ENCODE measurements at regions not wholly inside any gene's neighbourhood (a gene's known extent, or its start where the extent isn't known, plus 50 kb on each side); places are given as distances from the start of the nearest gene placed in this dataset.

DNA sequence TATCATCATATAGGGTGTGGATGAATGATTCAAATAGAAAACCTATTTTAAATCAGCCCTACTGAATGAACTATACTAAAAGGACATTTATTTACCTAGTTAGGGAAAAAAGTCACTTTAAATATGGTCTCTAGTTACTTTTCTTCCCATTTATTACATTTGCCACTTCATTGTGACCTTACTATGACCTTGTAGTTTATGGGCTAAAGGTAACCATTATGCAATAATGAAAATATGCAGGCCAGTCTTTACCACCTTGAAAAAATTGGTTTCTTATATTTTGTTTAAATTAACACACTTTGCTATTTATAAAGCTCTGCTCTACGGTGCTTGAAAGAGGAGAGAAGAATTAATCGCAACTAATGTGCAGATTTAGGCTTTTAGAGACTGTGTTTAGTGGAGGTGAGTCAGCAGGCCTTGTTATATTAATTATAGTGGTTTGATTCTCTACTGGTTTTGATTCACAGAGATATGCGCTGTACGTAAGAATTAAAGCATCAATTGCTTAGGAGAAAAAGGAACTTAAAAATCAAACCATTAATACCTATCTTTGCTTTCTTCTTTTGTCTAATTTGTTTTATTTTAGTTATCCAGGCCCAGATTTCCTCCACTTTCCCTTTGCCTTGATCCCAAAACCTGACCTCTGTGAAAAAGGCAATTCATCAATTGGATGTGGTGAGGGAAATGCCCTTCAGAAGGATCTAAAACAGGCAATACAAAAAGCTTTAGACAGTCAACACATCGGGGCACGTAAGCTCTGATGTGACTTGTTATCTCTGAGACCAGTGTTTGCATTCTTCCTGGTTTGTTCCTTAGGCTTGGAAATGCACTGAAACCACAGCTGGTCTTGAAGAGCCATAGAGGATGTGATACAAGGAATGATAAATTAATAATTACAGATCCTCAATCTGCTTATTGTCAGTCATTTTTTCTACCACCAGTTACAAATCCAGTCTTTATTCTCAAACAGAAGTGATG, 141.2 kb upstream of the HDAC9 start:
- FAIRE-seq (no peak), DNase-seq (no peak)
- no peaks in the 10 kb centered on the region for H3K27me3 ChIP-seq (ENCODE audit: control insufficient read depth, insufficient read depth, low read length)
- TF ChIP-seq, protein P1, sequence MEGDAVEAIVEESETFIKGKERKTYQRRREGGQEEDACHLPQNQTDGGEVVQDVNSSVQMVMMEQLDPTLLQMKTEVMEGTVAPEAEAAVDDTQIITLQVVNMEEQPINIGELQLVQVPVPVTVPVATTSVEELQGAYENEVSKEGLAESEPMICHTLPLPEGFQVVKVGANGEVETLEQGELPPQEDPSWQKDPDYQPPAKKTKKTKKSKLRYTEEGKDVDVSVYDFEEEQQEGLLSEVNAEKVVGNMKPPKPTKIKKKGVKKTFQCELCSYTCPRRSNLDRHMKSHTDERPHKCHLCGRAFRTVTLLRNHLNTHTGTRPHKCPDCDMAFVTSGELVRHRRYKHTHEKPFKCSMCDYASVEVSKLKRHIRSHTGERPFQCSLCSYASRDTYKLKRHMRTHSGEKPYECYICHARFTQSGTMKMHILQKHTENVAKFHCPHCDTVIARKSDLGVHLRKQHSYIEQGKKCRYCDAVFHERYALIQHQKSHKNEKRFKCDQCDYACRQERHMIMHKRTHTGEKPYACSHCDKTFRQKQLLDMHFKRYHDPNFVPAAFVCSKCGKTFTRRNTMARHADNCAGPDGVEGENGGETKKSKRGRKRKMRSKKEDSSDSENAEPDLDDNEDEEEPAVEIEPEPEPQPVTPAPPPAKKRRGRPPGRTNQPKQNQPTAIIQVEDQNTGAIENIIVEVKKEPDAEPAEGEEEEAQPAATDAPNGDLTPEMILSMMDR (IDR thresholded peaks at IDR 0.05; ENCODE audit: borderline replicate concordance, extremely low read depth, insufficient read depth), result no peak
- H3K27ac ChIP-seq (ENCODE audit: low read depth in 2 of 2, low read length in 2 of 2), result no peak overlapping the region
- H3K9me3 ChIP-seq (ENCODE audit: control insufficient read depth in 2 of 3, insufficient read depth in 1 of 3, low read length in 3 of 3), result no peaks in the 10 kb centered on the region
- intact Hi-C loops (cut with DNase I), result loop anchor here (10.0 kb wide), 1 partner anchor 220 kb away; no protein-coding TSS in a partner anchor
- no peak overlapping the region for H3K9ac ChIP-seq (ENCODE audit: low read length in 3 of 3)
- no peaks in the 10 kb centered on the region for H3K36me3 ChIP-seq (ENCODE audit: control insufficient read depth in 2 of 3, insufficient read depth in 3 of 3, low read length in 3 of 3)
- H3K4me1 ChIP-seq (ENCODE audit: control insufficient read depth in 2 of 3, insufficient read depth in 2 of 3, low read depth in 1 of 3, low read length in 3 of 3), result no peaks in the 10 kb centered on the region
- no peak overlapping the region for H3K4me3 ChIP-seq (ENCODE audit: low read length in 3 of 3)

- Histone ChIP-seq H3K36me3 (ENCODE audit: control insufficient read depth in 2 of 3, insufficient read depth in 3 of 3, low read length in 3 of 3) (no peaks in the 10 kb centered on the region), H3K27me3 (ENCODE audit: control insufficient read depth, insufficient read depth, low read length) (no peaks in the 10 kb centered on the region), H3K9me3 (ENCODE audit: control insufficient read depth in 2 of 3, insufficient read depth in 1 of 3, low read length in 3 of 3) (no peaks in the 10 kb centered on the region), H3K9ac (ENCODE audit: low read length in 3 of 3) (no peak overlapping the region), H3K4me1 (ENCODE audit: control insufficient read depth in 2 of 3, insufficient read depth in 2 of 3, low read depth in 1 of 3, low read length in 3 of 3) (no peaks in the 10 kb centered on the region), H3K4me3 (ENCODE audit: low read length in 3 of 3) (no peak overlapping the region), H3K27ac (ENCODE audit: low read depth in 2 of 2, low read length in 2 of 2) (no peak overlapping the region)
- TF ChIP-seq, protein P1 (IDR thresholded peaks at IDR 0.05; ENCODE audit: borderline replicate concordance, extremely low read depth, insufficient read depth), result peak; percentile 58
- DNase-seq, result peak in 2 of 5 donors; percentile 44 to 58
- peak; percentile 96 for FAIRE-seq
- intact Hi-C loops (cut with DNase I), result loop anchor here (10.0 kb wide), 1 partner anchor 219 kb away; no protein-coding TSS in a partner anchor
Measured at GRCh38 chr7:18356191-18356645, 139.3 kb upstream of the HDAC9 start.

DNA sequence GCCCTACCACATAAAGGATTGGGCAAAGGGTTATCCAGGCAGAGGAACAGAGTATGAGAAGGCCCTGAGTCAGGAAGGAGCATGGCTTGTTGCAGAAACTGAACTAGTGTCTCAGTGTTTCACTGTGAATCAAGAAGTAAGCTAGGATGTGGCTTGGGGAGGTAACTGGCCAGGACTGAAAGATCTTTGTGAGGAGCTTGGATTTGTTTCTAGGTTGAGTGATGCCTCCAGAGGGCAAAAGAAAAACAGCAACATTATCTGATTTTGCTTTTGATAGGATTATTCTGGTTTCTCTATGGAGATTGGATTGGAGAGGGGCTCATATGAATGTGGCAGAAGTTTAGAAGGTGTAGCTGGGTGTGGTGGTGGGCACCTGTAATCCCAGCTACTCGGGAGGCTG, 137.9 kb upstream of the HDAC9 start:
- no peaks in the 10 kb centered on the region for H3K36me3 ChIP-seq (ENCODE audit: control insufficient read depth in 2 of 3, insufficient read depth in 3 of 3, low read length in 3 of 3)
- H3K4me1 ChIP-seq (ENCODE audit: control insufficient read depth in 2 of 3, insufficient read depth in 2 of 3, low read depth in 1 of 3, low read length in 3 of 3), result no peaks in the 10 kb centered on the region
- no peaks in the 10 kb centered on the region for H3K9me3 ChIP-seq (ENCODE audit: control insufficient read depth in 2 of 3, insufficient read depth in 1 of 3, low read length in 3 of 3)
- TF ChIP-seq, protein P1 (IDR thresholded peaks at IDR 0.05; ENCODE audit: borderline replicate concordance, extremely low read depth, insufficient read depth), result no peak
- H3K27ac ChIP-seq (ENCODE audit: low read depth in 2 of 2, low read length in 2 of 2), result no peak overlapping the region
- FAIRE-seq (no peak), DNase-seq (no peak)
- H3K4me3 ChIP-seq (ENCODE audit: low read length in 3 of 3), result no peak overlapping the region
- H3K27me3 ChIP-seq (ENCODE audit: control insufficient read depth, insufficient read depth, low read length), result no peaks in the 10 kb centered on the region
- H3K9ac ChIP-seq (ENCODE audit: low read length in 3 of 3), result no peak overlapping the region
- intact Hi-C loops (cut with DNase I), result loop anchor here (10.0 kb wide), 1 partner anchor 217 kb away; no protein-coding TSS in a partner anchor

Measured in kidney (tissue), 13 donors.